H1 (cell line): ENCODE measurements at regions not wholly inside any gene's neighbourhood (a gene's known extent, or its start where the extent isn't known, plus 50 kb on each side); places are given as distances from the start of the nearest gene placed in this dataset.

Experiments used
- CBX8 ChIP-seq: fragments of 300-800, 300-1000 bp; sonication (generic); IDR thresholded peaks from 2 replicates; pipeline ENCODE4 v1.7.1; 2016; ENCODE audit warnings: low read depth, low read length, borderline replicate concordance
- JUND ChIP-seq: IDR thresholded peaks from 2 replicates; pipeline ENCODE4 v1.6.1; 2011; ENCODE audit warnings: mild to moderate bottlenecking, improper control_type of control experiment, low read length
- PHF8 ChIP-seq: fragments of 200-600 bp; sonication (generic); conservative IDR thresholded peaks from 2 replicates; pipeline ENCODE4 v1.7.1; 2012; ENCODE audit warnings: low read depth, mild to moderate bottlenecking, inconsistent platforms, low read length, moderate library complexity
- SIRT6 ChIP-seq: IDR thresholded peaks from one replicate; pipeline ENCODE4 v1.7.1; 2012; ENCODE audit warnings: low read length, inconsistent platforms

DNA sequence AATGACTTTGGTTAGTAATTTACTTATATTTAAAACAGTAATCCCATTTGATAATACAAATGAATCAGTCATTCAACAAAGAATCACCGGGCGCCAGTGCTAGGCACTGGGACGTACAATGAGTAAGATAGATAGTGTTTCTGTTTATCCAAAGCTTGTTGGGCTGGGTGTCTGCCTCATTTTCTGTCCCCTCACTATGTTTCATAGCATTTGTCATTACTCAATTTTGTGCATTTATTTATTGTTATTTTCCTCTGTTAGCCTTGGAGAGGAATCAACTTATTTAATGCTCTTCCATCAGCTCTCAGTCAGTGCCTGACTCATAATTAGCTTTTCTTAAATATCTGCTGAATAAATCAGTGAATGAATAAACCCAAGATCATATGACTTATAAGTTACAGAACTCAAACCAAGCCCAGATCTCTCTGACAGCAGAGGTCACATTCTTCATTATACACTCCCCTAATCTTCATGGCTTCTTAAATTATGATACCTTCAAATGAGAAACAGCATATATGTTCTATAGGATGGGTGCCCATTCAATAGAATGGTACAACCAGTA, 86.2 kb downstream of the TSPAN8 start (continued):
- no peak for TF ChIP-seq CBX8
- TF ChIP-seq SIRT6: no peak
- TF ChIP-seq JUND: no peak
- TF ChIP-seq PHF8: no peak
- TF ChIP-seq, all 59 proteins: peak for 0
